Activated CD4-positive, alpha-beta memory T cell treated with anti-CD3 and anti-CD28 coated beads for 36 hours (primary cell): ENCODE measurements at regions not wholly inside any gene's neighbourhood (a gene's known extent, or its start where the extent isn't known, plus 50 kb on each side); places are given as distances from the start of the nearest gene placed in this dataset.

Source experiments
- CTCF ChIA-PET: fragments of 350-600 bp; sonication (Branson Sonifier 250); formaldehyde crosslinking; loops from one replicate; lab custom pipeline; 2021; ENCODE audit warnings: antibody characterized with exemption, inconsistent platforms; lab: Charles Lee
- POLR2A ChIA-PET: fragments of 350-600 bp; sonication (Branson Sonifier 250); formaldehyde crosslinking; loops from one replicate; lab custom pipeline; 2021; ENCODE audit warnings: antibody characterized with exemption; lab: Charles Lee
- DNase-seq: peaks from one replicate; pipeline ENCODE4 v3.0.0-alpha.2; 2020
- H3K27ac Mint-ChIP-seq: one replicate; pipeline ENCODE4 v1.8.0; 2021; ENCODE audit warnings: mixed read lengths
- H3K27me3 Mint-ChIP-seq: one replicate; pipeline ENCODE4 v1.8.0; 2021; ENCODE audit warnings: mixed read lengths
- H3K36me3 Mint-ChIP-seq: one replicate; pipeline ENCODE4 v1.8.0; 2021; ENCODE audit warnings: mixed read lengths
- H3K4me1 Mint-ChIP-seq: one replicate; pipeline ENCODE4 v1.8.0; 2021; ENCODE audit warnings: low read depth, mixed read lengths
- H3K4me3 Mint-ChIP-seq: one replicate; pipeline ENCODE4 v1.8.0; 2021; ENCODE audit warnings: mild to moderate bottlenecking, mixed read lengths
- H3K9me3 Mint-ChIP-seq: one replicate; pipeline ENCODE4 v1.8.0; 2021; ENCODE audit warnings: mixed read lengths
- intact Hi-C: fragments of 100-400 bp; cut with micrococcal nuclease; formaldehyde crosslinking; loops from one replicate; pipeline ENCODE4 v1.15.1; 2023

GRCh38 chr11:110838808-110839207 is 126.6 kb upstream of the ARHGAP20 start:
- H3K27me3 Mint-ChIP-seq, result peaks cover 2% of the 10 kb centered on the region
- POLR2A ChIA-PET, result no interaction called here
- H3K36me3 Mint-ChIP-seq, result no peaks in the 10 kb centered on the region
- no peak overlapping the region for H3K27ac Mint-ChIP-seq
- no peak overlapping the region for H3K4me3 Mint-ChIP-seq
- intact Hi-C loops, result no loop called here
- CTCF ChIA-PET, result no interaction called here
- peaks cover 5% of the 10 kb centered on the region for H3K4me1 Mint-ChIP-seq
- H3K9me3 Mint-ChIP-seq, result peaks cover 5% of the 10 kb centered on the region
- no peak for DNase-seq

GRCh38 chr11:110837603-110838002 is 125.4 kb upstream of the ARHGAP20 start:
- intact Hi-C loops, result no loop called here
- Mint-ChIP-seq H3K27ac (no peak overlapping the region), H3K9me3 (no peaks in the 10 kb centered on the region), H3K27me3 (peaks cover 2% of the 10 kb centered on the region), H3K4me1 (peaks cover 13% of the 10 kb centered on the region), H3K36me3 (no peaks in the 10 kb centered on the region), H3K4me3 (no peak overlapping the region)
- DNase-seq, result no peak
- ChIA-PET POLR2A (no interaction called here), CTCF (no interaction called here)

GRCh38 chr11:110835106-110835505 is 122.9 kb upstream of the ARHGAP20 start:
- no peak for DNase-seq
- H3K9me3 Mint-ChIP-seq, result no peaks in the 10 kb centered on the region
- peaks cover 18% of the 10 kb centered on the region for H3K4me1 Mint-ChIP-seq
- ChIA-PET POLR2A (no interaction called here), CTCF (no interaction called here)
- peaks cover 10% of the 10 kb centered on the region for H3K27me3 Mint-ChIP-seq
- no peak overlapping the region for H3K4me3 Mint-ChIP-seq
- H3K27ac Mint-ChIP-seq, result no peak overlapping the region
- intact Hi-C loops, result no loop called here
- no peaks in the 10 kb centered on the region for H3K36me3 Mint-ChIP-seq

- H3K4me1 Mint-ChIP-seq, result peaks cover 16% of the 10 kb centered on the region
- no peaks in the 10 kb centered on the region for H3K9me3 Mint-ChIP-seq
- H3K4me3 Mint-ChIP-seq, result no peak overlapping the region
- no peak for DNase-seq
- intact Hi-C loops, result loop anchor here (1.0 to 5.0 kb wide), 2 partner anchors 15 to 579 kb away; no protein-coding TSS in a partner anchor
- peak overlapping the region; percentile 25 for H3K27ac Mint-ChIP-seq
- no peaks in the 10 kb centered on the region for H3K36me3 Mint-ChIP-seq
- ChIA-PET POLR2A (no interaction called here), CTCF (no interaction called here)
- H3K27me3 Mint-ChIP-seq, result peaks cover 10% of the 10 kb centered on the region
Observed at GRCh38 chr11:110833033-110833484, 120.8 kb upstream of the ARHGAP20 start.

- peaks cover 13% of the 10 kb centered on the region for H3K4me1 Mint-ChIP-seq
- intact Hi-C loops, result loop anchor here (5.0 kb wide), 1 partner anchor 580 kb away; no protein-coding TSS in a partner anchor
- ChIA-PET POLR2A (no interaction called here), CTCF (no interaction called here)
- H3K27me3 Mint-ChIP-seq, result peaks cover 10% of the 10 kb centered on the region
- DNase-seq, result no peak
- H3K27ac Mint-ChIP-seq, result no peak overlapping the region
- H3K9me3 Mint-ChIP-seq, result no peaks in the 10 kb centered on the region
- no peak overlapping the region for H3K4me3 Mint-ChIP-seq
- no peaks in the 10 kb centered on the region for H3K36me3 Mint-ChIP-seq
Observed at GRCh38 chr11:110832539-110832938, 120.3 kb upstream of the ARHGAP20 start.

GRCh38 chr11:110832080-110832479 is 119.8 kb upstream of the ARHGAP20 start:
- H3K27ac Mint-ChIP-seq, result no peak overlapping the region
- no peaks in the 10 kb centered on the region for H3K36me3 Mint-ChIP-seq
- intact Hi-C loops, result loop anchor here (5.0 kb wide), 1 partner anchor 580 kb away; no protein-coding TSS in a partner anchor
- ChIA-PET POLR2A (no interaction called here), CTCF (no interaction called here)
- peaks cover 10% of the 10 kb centered on the region for H3K27me3 Mint-ChIP-seq
- H3K4me1 Mint-ChIP-seq, result peaks cover 13% of the 10 kb centered on the region
- H3K9me3 Mint-ChIP-seq, result no peaks in the 10 kb centered on the region
- no peak overlapping the region for H3K4me3 Mint-ChIP-seq
- DNase-seq, result no peak

- CTCF ChIA-PET, result no interaction called here
- POLR2A ChIA-PET, result no interaction called here
- DNase-seq, result no peak
- Mint-ChIP-seq H3K27me3 (peaks cover 10% of the 10 kb centered on the region), H3K4me3 (no peak overlapping the region), H3K36me3 (no peaks in the 10 kb centered on the region), H3K27ac (no peak overlapping the region), H3K9me3 (no peaks in the 10 kb centered on the region), H3K4me1 (peaks cover 13% of the 10 kb centered on the region)
- intact Hi-C loops, result loop anchor here (5.0 kb wide), 1 partner anchor 582 kb away; no protein-coding TSS in a partner anchor
Observed at GRCh38 chr11:110830747-110831146, 118.5 kb upstream of the ARHGAP20 start.

- intact Hi-C loops, result loop anchor here (5.0 kb wide), 1 partner anchor 582 kb away; no protein-coding TSS in a partner anchor
- CTCF ChIA-PET, result no interaction called here
- peaks cover 13% of the 10 kb centered on the region for H3K4me1 Mint-ChIP-seq
Observed at GRCh38 chr11:110830344-110830743, 118.1 kb upstream of the ARHGAP20 start.

GRCh38 chr11:110829873-110830272 is 117.6 kb upstream of the ARHGAP20 start:
- POLR2A ChIA-PET, result no interaction called here
- intact Hi-C loops, result loop anchor here (5.0 kb wide), 1 partner anchor 582 kb away; no protein-coding TSS in a partner anchor
- CTCF ChIA-PET, result no interaction called here
- DNase-seq, result no peak
- Mint-ChIP-seq H3K27ac (no peak overlapping the region), H3K4me3 (no peak overlapping the region), H3K9me3 (no peaks in the 10 kb centered on the region), H3K27me3 (peaks cover 8% of the 10 kb centered on the region), H3K36me3 (no peaks in the 10 kb centered on the region), H3K4me1 (peaks cover 13% of the 10 kb centered on the region)

More at GRCh38 chr11:110830344-110830743, 118.1 kb upstream of the ARHGAP20 start:
- POLR2A ChIA-PET, result no interaction called here
- no peak for DNase-seq
- Mint-ChIP-seq H3K36me3 (no peaks in the 10 kb centered on the region), H3K27ac (no peak overlapping the region), H3K27me3 (peaks cover 10% of the 10 kb centered on the region), H3K9me3 (no peaks in the 10 kb centered on the region), H3K4me3 (no peak overlapping the region)

- H3K27ac Mint-ChIP-seq, result no peak overlapping the region
Observed at GRCh38 chr11:110828086-110828485, 115.8 kb upstream of the ARHGAP20 start.

GRCh38 chr11:110827276-110827675 is 115.0 kb upstream of the ARHGAP20 start:
- H3K4me3 Mint-ChIP-seq, result no peak overlapping the region

More at GRCh38 chr11:110828086-110828485, 115.8 kb upstream of the ARHGAP20 start:
- ChIA-PET CTCF (no interaction called here), POLR2A (no interaction called here)
- Mint-ChIP-seq H3K9me3 (no peaks in the 10 kb centered on the region), H3K27me3 (peaks cover 8% of the 10 kb centered on the region), H3K4me3 (no peak overlapping the region), H3K4me1 (peaks cover 10% of the 10 kb centered on the region), H3K36me3 (no peaks in the 10 kb centered on the region)
- no peak for DNase-seq
- intact Hi-C loops, result no loop called here

GRCh38 chr11:110824912-110825620 is 112.8 kb upstream of the ARHGAP20 start:
- intact Hi-C loops, result no loop called here
- H3K9me3 Mint-ChIP-seq, result no peaks in the 10 kb centered on the region
- no peaks in the 10 kb centered on the region for H3K36me3 Mint-ChIP-seq

More at GRCh38 chr11:110827276-110827675, 115.0 kb upstream of the ARHGAP20 start:
- intact Hi-C loops, result no loop called here
- Mint-ChIP-seq H3K36me3 (no peaks in the 10 kb centered on the region), H3K4me1 (peaks cover 2% of the 10 kb centered on the region), H3K27me3 (peaks cover 5% of the 10 kb centered on the region), H3K9me3 (no peaks in the 10 kb centered on the region), H3K27ac (no peak overlapping the region)
- CTCF ChIA-PET, result no interaction called here
- DNase-seq, result no peak
- POLR2A ChIA-PET, result no interaction called here

More at GRCh38 chr11:110824912-110825620, 112.8 kb upstream of the ARHGAP20 start:
- Mint-ChIP-seq H3K4me1 (no peaks in the 10 kb centered on the region), H3K27ac (no peak overlapping the region), H3K27me3 (no peaks in the 10 kb centered on the region), H3K4me3 (no peak overlapping the region)
- ChIA-PET POLR2A (no interaction called here), CTCF (no interaction called here)
- DNase-seq, result no peak
